CD4-positive, alpha-beta T cell (primary cell): ENCODE measurements at regions not wholly inside any gene's neighbourhood (a gene's known extent, or its start where the extent isn't known, plus 50 kb on each side); places are given as distances from the start of the nearest gene placed in this dataset.

ENCODE experiments used
- ATAC-seq: fragments of 200-7000 bp; cut with Tn5 transposase; one replicate; pipeline ENCODE4 v1.10.0; 2022; ENCODE audit warnings: mild to moderate bottlenecking; ENCODE audit not compliant: poor library complexity
- CTCF ChIA-PET: fragments of 350-600 bp; sonication (Branson Sonifier 250); formaldehyde crosslinking; loops from one replicate; lab custom pipeline; 2021; ENCODE audit warnings: antibody characterized with exemption, inconsistent platforms; lab: Charles Lee
- POLR2A ChIA-PET: fragments of 350-600 bp; sonication (Branson Sonifier 250); formaldehyde crosslinking; loops from one replicate; lab custom pipeline; 2021; ENCODE audit warnings: antibody characterized with exemption, inconsistent platforms; lab: Charles Lee
- DNase-seq, 14 experiments: peaks; one replicate each; pipeline ENCODE4 v3.0.0-alpha.2; 2013 to 2020; ENCODE audit warnings: mixed read lengths in 2 of 14
- H3K27ac ChIP-seq, 2 donors: one replicate each; pipeline versions ENCODE4 v1.5.1 to v1.7.0; 2013; ENCODE audit warnings: low read length in 2 of 2, low read depth in 1 of 2, mild to moderate bottlenecking in 1 of 2
- H3K27me3 ChIP-seq, 2 experiments: 1 replicate in 1 of 2; 2 replicates in 1 of 2; pipeline versions ENCODE4 v1.6.1 to v1.7.0; 2013; ENCODE audit warnings: low read length in 2 of 2, control low read depth in 1 of 2, mild to moderate bottlenecking in 1 of 2, moderate library complexity in 1 of 2; ENCODE audit not compliant: insufficient read depth in 2 of 2, control insufficient read depth in 1 of 2
- H3K36me3 ChIP-seq: one replicate; pipeline ENCODE4 v1.6.1; 2013; ENCODE audit warnings: low read length, control low read depth; ENCODE audit not compliant: insufficient read depth
- H3K4me1 ChIP-seq: one replicate; pipeline ENCODE4 v1.6.1; 2013; ENCODE audit warnings: low read length, control low read depth; ENCODE audit not compliant: insufficient read depth
- H3K4me3 ChIP-seq: one replicate; pipeline ENCODE4 v1.5.1; 2013; ENCODE audit warnings: mild to moderate bottlenecking, low read length, moderate library complexity
- H3K9me3 ChIP-seq, 2 experiments: 1 replicate in 1 of 2; 2 replicates in 1 of 2; pipeline versions ENCODE4 v1.6.1 to v1.7.0; 2013; ENCODE audit warnings: low read length in 2 of 2, mild to moderate bottlenecking in 2 of 2, control low read depth in 1 of 2, moderate library complexity in 1 of 2; ENCODE audit not compliant: control insufficient read depth in 1 of 2, insufficient read depth in 1 of 2
- H3K27ac Mint-ChIP-seq: one replicate; pipeline ENCODE4 v1.8.0; 2020; ENCODE audit warnings: mixed read lengths
- H3K27me3 Mint-ChIP-seq: one replicate; pipeline ENCODE4 v1.8.0; 2021; ENCODE audit warnings: mixed read lengths
- H3K36me3 Mint-ChIP-seq: one replicate; pipeline ENCODE4 v1.8.0; 2021; ENCODE audit warnings: low read depth, mixed read lengths
- H3K4me1 Mint-ChIP-seq: one replicate; pipeline ENCODE4 v1.8.0; 2021; ENCODE audit warnings: low read depth, mixed read lengths
- H3K4me3 Mint-ChIP-seq: one replicate; pipeline ENCODE4 v1.8.0; 2020; ENCODE audit warnings: mild to moderate bottlenecking, mixed read lengths
- H3K9me3 Mint-ChIP-seq: one replicate; pipeline ENCODE4 v1.8.0; 2020; ENCODE audit warnings: mixed read lengths
- CTCF ChIP-seq: fragments of 200-600 bp; IDR thresholded peaks from one replicate; pipeline ENCODE4 v1.8.0; 2022; ENCODE audit warnings: antibody characterized with exemption, mild to moderate bottlenecking
- intact Hi-C, 2 experiments: fragments of 100-400 bp; cut with DNase I in 1 of 2; cut with micrococcal nuclease in 1 of 2; formaldehyde crosslinking; loops; one replicate each; pipeline versions ENCODE4 v1.15.1 to v1.9.0; 2023 to 2025; cut with DNase I, micrococcal nuclease

- POLR2A ChIA-PET, result no interaction called here
- no peaks in the 10 kb centered on the region for H3K9me3 ChIP-seq
- TF ChIP-seq CTCF, result no peak
- no peak overlapping the region for H3K27ac Mint-ChIP-seq
- CTCF ChIA-PET, result no interaction called here
- H3K9me3 Mint-ChIP-seq, result no peaks in the 10 kb centered on the region
- no peaks in the 10 kb centered on the region for H3K27me3 Mint-ChIP-seq
- no peak overlapping the region for H3K4me3 ChIP-seq
- no peak for ATAC-seq
- DNase-seq, result peak in 1 of 14 experiments; percentile 19
- no peak overlapping the region for H3K4me3 Mint-ChIP-seq
- no peaks in the 10 kb centered on the region for H3K27me3 ChIP-seq
- H3K4me1 ChIP-seq, result peaks cover 3% of the 10 kb centered on the region
- H3K36me3 ChIP-seq, result no peaks in the 10 kb centered on the region
- no peak overlapping the region for H3K27ac ChIP-seq
- H3K36me3 Mint-ChIP-seq, result no peaks in the 10 kb centered on the region
- peaks cover 22% of the 10 kb centered on the region for H3K4me1 Mint-ChIP-seq
- intact Hi-C loops, result no loop called here
Observed at GRCh38 chrX:42535233-42535632, 242.7 kb downstream of the PPP1R2C start.

GRCh38 chrX:42533761-42534160, 244.2 kb downstream of the PPP1R2C start:
- Mint-ChIP-seq H3K27me3 (no peaks in the 10 kb centered on the region), H3K4me3 (no peak overlapping the region), H3K36me3 (no peaks in the 10 kb centered on the region), H3K9me3 (peaks cover 2% of the 10 kb centered on the region), H3K4me1 (peaks cover 21% of the 10 kb centered on the region), H3K27ac (no peak overlapping the region)
- Histone ChIP-seq H3K4me1 (peaks cover 2% of the 10 kb centered on the region), H3K27me3 (no peaks in the 10 kb centered on the region), H3K4me3 (no peak overlapping the region), H3K36me3 (no peaks in the 10 kb centered on the region), H3K27ac (no peak overlapping the region), H3K9me3 (no peaks in the 10 kb centered on the region)
- DNase-seq, result no peak
- ChIA-PET POLR2A (no interaction called here), CTCF (no interaction called here)
- ATAC-seq, result no peak
- TF ChIP-seq CTCF, result no peak
- intact Hi-C loops, result no loop called here

GRCh38 chrX:42531441-42531840, 246.5 kb downstream of the PPP1R2C start:
- Histone ChIP-seq H3K27me3 (no peaks in the 10 kb centered on the region), H3K4me3 (no peak overlapping the region), H3K4me1 (no peaks in the 10 kb centered on the region), H3K9me3 (no peaks in the 10 kb centered on the region), H3K36me3 (no peaks in the 10 kb centered on the region), H3K27ac (no peak overlapping the region)
- H3K27me3 Mint-ChIP-seq, result no peaks in the 10 kb centered on the region
- ATAC-seq (peak; percentile 52), DNase-seq (peak in 4 of 14 experiments; percentile 5 to 67 (median 53))
- peak overlapping the region; percentile 42 for H3K27ac Mint-ChIP-seq
- H3K36me3 Mint-ChIP-seq, result no peaks in the 10 kb centered on the region
- H3K4me3 Mint-ChIP-seq, result no peak overlapping the region
- ChIA-PET CTCF (no interaction called here), POLR2A (no interaction called here)
- peaks cover 15% of the 10 kb centered on the region for H3K4me1 Mint-ChIP-seq
- H3K9me3 Mint-ChIP-seq, result peaks cover 2% of the 10 kb centered on the region
- no peak for TF ChIP-seq CTCF
- intact Hi-C loops, result no loop called here
